ENCODE measurements at regions not wholly inside any gene's neighbourhood (a gene's known extent, or its start where the extent isn't known, plus 50 kb on each side); places are given as distances from the start of the nearest gene placed in this dataset.

DNA sequence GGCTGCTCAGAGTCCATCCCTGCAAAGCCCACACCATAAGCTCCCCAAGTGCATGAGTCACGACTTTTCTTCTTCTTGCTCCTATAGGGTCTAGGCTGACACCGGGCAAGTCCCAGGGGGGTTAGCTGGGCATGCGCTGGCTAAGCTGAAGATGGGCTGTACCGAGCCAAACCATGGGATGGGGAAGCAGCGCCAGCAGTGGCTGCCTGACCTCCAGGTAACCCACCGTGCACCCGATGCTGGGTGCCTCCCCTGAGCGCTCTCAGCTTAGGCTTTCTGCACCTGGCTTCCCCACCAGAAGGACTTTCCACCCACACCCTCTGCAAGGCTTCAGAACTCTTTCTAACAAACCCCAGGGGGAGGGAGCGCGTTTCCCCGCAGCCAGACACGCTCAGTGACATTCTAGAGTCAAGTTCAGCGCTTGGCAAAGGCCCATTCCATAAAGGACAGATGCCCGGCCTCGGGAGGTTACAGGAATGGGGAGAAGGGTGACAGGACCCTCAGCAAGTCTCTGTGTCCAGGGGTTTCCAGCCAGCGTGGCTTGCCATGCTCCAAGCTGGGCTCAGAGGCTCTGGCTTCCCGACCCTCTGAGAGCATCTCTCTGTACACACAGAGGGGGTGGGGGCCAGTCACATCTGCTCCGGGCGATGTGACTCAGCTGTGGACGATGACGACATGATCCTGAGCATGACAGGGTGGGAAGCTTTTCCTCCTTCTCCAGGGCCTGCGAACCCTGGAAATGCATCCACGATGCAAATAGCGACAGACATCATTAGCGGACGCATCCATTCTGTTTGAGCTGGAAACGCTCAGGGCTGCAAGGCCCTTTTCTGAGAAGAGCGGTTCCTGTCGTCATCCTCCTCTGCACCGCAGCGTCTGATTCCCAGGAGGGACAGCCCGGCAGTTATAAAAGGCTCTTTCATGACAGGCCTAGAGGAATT, 107.8 kb downstream of the SIK1 start:
- no peaks in the 10 kb centered on the region for H3K36me3 ChIP-seq (ENCODE audit: insufficient read depth, low read length)
- no peaks in the 10 kb centered on the region for H3K9me2 ChIP-seq (replicated peaks; ENCODE audit: low read depth, low read length)
- TF ChIP-seq, protein P1, sequence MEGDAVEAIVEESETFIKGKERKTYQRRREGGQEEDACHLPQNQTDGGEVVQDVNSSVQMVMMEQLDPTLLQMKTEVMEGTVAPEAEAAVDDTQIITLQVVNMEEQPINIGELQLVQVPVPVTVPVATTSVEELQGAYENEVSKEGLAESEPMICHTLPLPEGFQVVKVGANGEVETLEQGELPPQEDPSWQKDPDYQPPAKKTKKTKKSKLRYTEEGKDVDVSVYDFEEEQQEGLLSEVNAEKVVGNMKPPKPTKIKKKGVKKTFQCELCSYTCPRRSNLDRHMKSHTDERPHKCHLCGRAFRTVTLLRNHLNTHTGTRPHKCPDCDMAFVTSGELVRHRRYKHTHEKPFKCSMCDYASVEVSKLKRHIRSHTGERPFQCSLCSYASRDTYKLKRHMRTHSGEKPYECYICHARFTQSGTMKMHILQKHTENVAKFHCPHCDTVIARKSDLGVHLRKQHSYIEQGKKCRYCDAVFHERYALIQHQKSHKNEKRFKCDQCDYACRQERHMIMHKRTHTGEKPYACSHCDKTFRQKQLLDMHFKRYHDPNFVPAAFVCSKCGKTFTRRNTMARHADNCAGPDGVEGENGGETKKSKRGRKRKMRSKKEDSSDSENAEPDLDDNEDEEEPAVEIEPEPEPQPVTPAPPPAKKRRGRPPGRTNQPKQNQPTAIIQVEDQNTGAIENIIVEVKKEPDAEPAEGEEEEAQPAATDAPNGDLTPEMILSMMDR (conservative IDR thresholded peaks at IDR 0.05; ENCODE audit: low read length): no peak
- no peak for TF ChIP-seq EZH2phosphoT487 (IDR thresholded peaks at IDR 0.05; ENCODE audit: borderline replicate concordance)
- H3K27me3 ChIP-seq (ENCODE audit: insufficient read depth, low read length, poor library complexity, severe bottlenecking): no peaks in the 10 kb centered on the region
- no peak overlapping the region for H3K4me2 ChIP-seq (ENCODE audit: low read depth, low read length, poor library complexity, severe bottlenecking)
- no peak overlapping the region for H3K4me3 ChIP-seq (ENCODE audit: low read length, poor library complexity, severe bottlenecking)
- no peak overlapping the region for H3K9ac ChIP-seq (ENCODE audit: low read depth, low read length, poor library complexity, severe bottlenecking)
- no peaks in the 10 kb centered on the region for H3K9me3 ChIP-seq (ENCODE audit: insufficient read depth, low read depth, low read length)
- no peaks in the 10 kb centered on the region for H3K4me1 ChIP-seq (ENCODE audit: insufficient read depth, low read length, poor library complexity, severe bottlenecking)
- H2AFZ ChIP-seq (ENCODE audit: low read length): no peak overlapping the region
- no peaks in the 10 kb centered on the region for H3K79me2 ChIP-seq (ENCODE audit: insufficient read depth, low read length)
- H3F3A ChIP-seq (ENCODE audit: low read depth): no peaks in the 10 kb centered on the region
- no peaks in the 10 kb centered on the region for H4K20me1 ChIP-seq (ENCODE audit: insufficient read depth, low read length, poor library complexity, severe bottlenecking)

DNA sequence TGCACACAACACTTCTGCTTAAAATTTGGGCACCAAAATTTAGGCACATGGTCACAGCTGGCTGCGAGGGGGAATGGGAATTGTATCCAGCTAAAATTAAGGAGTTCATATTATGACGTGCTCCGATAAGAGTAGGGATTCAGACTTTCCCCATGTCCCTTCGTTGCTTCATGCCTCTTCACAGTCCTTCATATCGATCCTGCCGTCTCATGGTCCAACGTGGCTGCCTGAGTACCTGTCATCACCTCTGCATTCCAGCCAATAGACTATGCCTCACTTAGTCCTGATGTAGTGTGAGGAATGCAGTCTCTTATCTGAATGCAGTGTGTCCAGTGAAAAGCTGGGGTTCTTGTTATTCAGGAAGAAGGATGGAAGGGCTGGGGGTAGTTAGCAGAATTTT, 108.6 kb downstream of the SIK1 start:
- Histone ChIP-seq H3K9ac (ENCODE audit: low read depth, low read length, poor library complexity, severe bottlenecking) (no peak overlapping the region), H3K36me3 (ENCODE audit: insufficient read depth, low read length) (no peaks in the 10 kb centered on the region), H3K4me3 (ENCODE audit: low read length, poor library complexity, severe bottlenecking) (no peak overlapping the region), H3K79me2 (ENCODE audit: insufficient read depth, low read length) (no peaks in the 10 kb centered on the region), H3K9me2 (replicated peaks; ENCODE audit: low read depth, low read length) (no peaks in the 10 kb centered on the region), H4K20me1 (ENCODE audit: insufficient read depth, low read length, poor library complexity, severe bottlenecking) (no peaks in the 10 kb centered on the region), H3K9me3 (ENCODE audit: insufficient read depth, low read depth, low read length) (no peaks in the 10 kb centered on the region), H3K27me3 (ENCODE audit: insufficient read depth, low read length, poor library complexity, severe bottlenecking) (no peaks in the 10 kb centered on the region), H2AFZ (ENCODE audit: low read length) (no peak overlapping the region), H3F3A (ENCODE audit: low read depth) (no peaks in the 10 kb centered on the region), H3K4me1 (ENCODE audit: insufficient read depth, low read length, poor library complexity, severe bottlenecking) (no peaks in the 10 kb centered on the region), H3K4me2 (ENCODE audit: low read depth, low read length, poor library complexity, severe bottlenecking) (no peak overlapping the region)
- no peak for TF ChIP-seq EZH2phosphoT487 (IDR thresholded peaks at IDR 0.05; ENCODE audit: borderline replicate concordance)
- TF ChIP-seq, protein P1 (conservative IDR thresholded peaks at IDR 0.05; ENCODE audit: low read length): no peak

GRCh38 chr21:43317959-43318358, 109.0 kb downstream of the SIK1 start:
- H3K9ac ChIP-seq (ENCODE audit: low read depth, low read length, poor library complexity, severe bottlenecking): no peak overlapping the region
- H3K36me3 ChIP-seq (ENCODE audit: insufficient read depth, low read length): no peaks in the 10 kb centered on the region
- H2AFZ ChIP-seq (ENCODE audit: low read length): no peak overlapping the region
- no peak overlapping the region for H3K4me3 ChIP-seq (ENCODE audit: low read length, poor library complexity, severe bottlenecking)
- H3K9me2 ChIP-seq (replicated peaks; ENCODE audit: low read depth, low read length): no peaks in the 10 kb centered on the region
- no peaks in the 10 kb centered on the region for H3F3A ChIP-seq (ENCODE audit: low read depth)
- H3K4me2 ChIP-seq (ENCODE audit: low read depth, low read length, poor library complexity, severe bottlenecking): no peak overlapping the region
- H3K27me3 ChIP-seq (ENCODE audit: insufficient read depth, low read length, poor library complexity, severe bottlenecking): no peaks in the 10 kb centered on the region
- no peaks in the 10 kb centered on the region for H4K20me1 ChIP-seq (ENCODE audit: insufficient read depth, low read length, poor library complexity, severe bottlenecking)
- no peaks in the 10 kb centered on the region for H3K79me2 ChIP-seq (ENCODE audit: insufficient read depth, low read length)
- no peaks in the 10 kb centered on the region for H3K9me3 ChIP-seq (ENCODE audit: insufficient read depth, low read depth, low read length)
- no peaks in the 10 kb centered on the region for H3K4me1 ChIP-seq (ENCODE audit: insufficient read depth, low read length, poor library complexity, severe bottlenecking)
- TF ChIP-seq, protein P1 (conservative IDR thresholded peaks at IDR 0.05; ENCODE audit: low read length): no peak
- TF ChIP-seq EZH2phosphoT487 (IDR thresholded peaks at IDR 0.05; ENCODE audit: borderline replicate concordance): no peak

Data from Loucy (cell line).